HG03025 (cell line): ENCODE measurements at regions not wholly inside any gene's neighbourhood (a gene's known extent, or its start where the extent isn't known, plus 50 kb on each side); places are given as distances from the start of the nearest gene placed in this dataset.
"Not testable (repeated sequence)": the region's sequence is repeated elsewhere in the genome, so short reads cannot be mapped to it uniquely, and the experiment has no call there.

ENCODE experiments used
- ATAC-seq: cut with Tn5 transposase; IDR thresholded peaks from one replicate; pipeline ENCODE4 v1.9.1; 2021; ENCODE audit warnings: mild to moderate bottlenecking, moderate library complexity; ENCODE audit not compliant: unreplicated experiment, low FRiP score

GRCh38 chr9:103226647-103227013 lies 231.5 kb downstream of the CYLC2 start:
- ATAC-seq = no peak

- ATAC-seq = not testable (repeated sequence)
These were observed 242.5 kb downstream of the CYLC2 start for GRCh38 chr9:103237571-103238109.

GRCh38 chr9:103242025-103242424 lies 246.9 kb downstream of the CYLC2 start:
- ATAC-seq = no peak

- ATAC-seq = no peak
These were observed 247.4 kb downstream of the CYLC2 start for GRCh38 chr9:103242486-103242885.

GRCh38 chr9:103243553-103243952 lies 248.4 kb downstream of the CYLC2 start:
- ATAC-seq = no peak

GRCh38 chr9:103245369-103245768 lies 250.2 kb downstream of the CYLC2 start:
- no peak for ATAC-seq

- ATAC-seq = no peak
These were observed 266.8 kb downstream of the CYLC2 start for GRCh38 chr9:103261951-103262350.

GRCh38 chr9:103266064-103266463 lies 270.9 kb downstream of the CYLC2 start:
- no peak for ATAC-seq

- no peak for ATAC-seq
These were observed 282.1 kb downstream of the CYLC2 start for GRCh38 chr9:103277240-103277639.

- no peak for ATAC-seq
These were observed 286.0 kb downstream of the CYLC2 start for GRCh38 chr9:103281126-103281525.

- ATAC-seq = no peak
These were observed 292.2 kb downstream of the CYLC2 start for GRCh38 chr9:103287361-103287760.

GRCh38 chr9:103296189-103296588 lies 301.1 kb downstream of the CYLC2 start:
- ATAC-seq = no peak

GRCh38 chr9:103301051-103301450 lies 305.9 kb downstream of the CYLC2 start:
- no peak for ATAC-seq

- ATAC-seq = no peak
These were observed 309.7 kb downstream of the CYLC2 start for GRCh38 chr9:103304797-103305196.

GRCh38 chr9:103319979-103320378 lies 324.8 kb downstream of the CYLC2 start:
- no peak for ATAC-seq

- no peak for ATAC-seq
These were observed 328.6 kb downstream of the CYLC2 start for GRCh38 chr9:103323699-103324098.

- no peak for ATAC-seq
These were observed 340.3 kb downstream of the CYLC2 start for GRCh38 chr9:103335461-103335860.

GRCh38 chr9:103355000-103355399 lies 359.9 kb downstream of the CYLC2 start:
- no peak for ATAC-seq

GRCh38 chr9:103357980-103358379 lies 362.8 kb downstream of the CYLC2 start:
- not testable (repeated sequence) for ATAC-seq

- ATAC-seq = no peak
These were observed 366.8 kb downstream of the CYLC2 start for GRCh38 chr9:103361906-103362305.

- no peak for ATAC-seq
These were observed 367.9 kb downstream of the CYLC2 start for GRCh38 chr9:103362986-103363385.

GRCh38 chr9:103364753-103365152 lies 369.6 kb downstream of the CYLC2 start:
- ATAC-seq = no peak

- no peak for ATAC-seq
These were observed 376.0 kb downstream of the CYLC2 start for GRCh38 chr9:103371152-103371551.
